Activated CD8-positive, alpha-beta T cell treated with anti-CD3 and anti-CD28 coated beads, Interleukin-2, amount 10 ng/mL, durations not matched to agents 7 days and 5 days (primary cell): ENCODE measurements at regions not wholly inside any gene's neighbourhood (a gene's known extent, or its start where the extent isn't known, plus 50 kb on each side); places are given as distances from the start of the nearest gene placed in this dataset.

Source experiments
- ATAC-seq: fragments of 150-1000 bp; cut with Tn5 transposase; one replicate; pipeline ENCODE4 v1.10.0; 2021; ENCODE audit warnings: moderate library complexity
- CTCF ChIA-PET: fragments of 350-600 bp; sonication (Branson Sonifier 250); formaldehyde crosslinking; loops from one replicate; lab custom pipeline; 2021; ENCODE audit warnings: antibody characterized with exemption; lab: Charles Lee
- POLR2A ChIA-PET: fragments of 350-600 bp; sonication (Branson Sonifier 250); formaldehyde crosslinking; loops from one replicate; lab custom pipeline; 2021; ENCODE audit warnings: antibody characterized with exemption; lab: Charles Lee
- DNase-seq: peaks from one replicate; pipeline ENCODE4 v3.0.0-alpha.2; 2020
- H3K27ac Mint-ChIP-seq: one replicate; pipeline ENCODE4 v1.8.0; 2021; ENCODE audit warnings: mild to moderate bottlenecking, mixed read lengths
- H3K27me3 Mint-ChIP-seq: one replicate; pipeline ENCODE4 v1.8.0; 2021; ENCODE audit warnings: low read depth, mixed read lengths
- H3K36me3 Mint-ChIP-seq: one replicate; pipeline ENCODE4 v1.8.0; 2021; ENCODE audit warnings: low read depth, mixed read lengths
- H3K4me1 Mint-ChIP-seq: one replicate; pipeline ENCODE4 v1.8.0; 2021; ENCODE audit warnings: low read depth, mixed read lengths
- H3K4me3 Mint-ChIP-seq: one replicate; pipeline ENCODE4 v1.8.0; 2021; ENCODE audit warnings: mild to moderate bottlenecking, mixed read lengths
- H3K9me3 Mint-ChIP-seq: one replicate; pipeline ENCODE4 v1.8.0; 2022; ENCODE audit warnings: mixed read lengths; ENCODE audit not compliant: insufficient read depth

DNA sequence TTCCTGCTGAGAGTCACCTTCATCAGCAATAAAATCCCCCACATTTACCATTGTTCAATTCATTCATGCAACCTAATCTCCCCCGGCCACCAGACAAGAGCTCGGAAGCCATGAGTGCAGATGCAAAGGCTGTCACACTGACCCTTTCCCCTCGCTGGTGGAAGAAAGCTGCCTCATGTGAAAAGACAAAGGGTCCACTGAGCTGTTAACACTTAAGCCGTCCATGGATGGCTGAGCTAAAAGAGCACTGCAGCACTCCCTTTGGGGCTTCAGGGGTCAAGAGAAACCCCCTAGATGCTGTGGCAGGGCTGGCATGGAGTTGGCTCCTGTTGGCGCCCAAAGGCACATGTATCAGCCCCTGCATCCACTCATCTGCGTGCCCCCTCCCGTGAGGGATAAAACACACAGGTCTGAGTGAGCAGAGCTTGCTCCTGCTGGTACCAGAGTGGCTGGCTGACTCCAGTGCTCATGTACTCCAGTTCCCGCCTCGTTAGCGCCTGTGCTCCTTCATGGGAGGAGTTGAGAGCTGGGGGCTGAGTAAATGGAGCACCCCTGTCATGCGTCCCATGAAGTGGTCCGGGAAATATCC lies 216.5 kb downstream of the PDHA2 start:
- Mint-ChIP-seq H3K27ac (no peak overlapping the region), H3K4me3 (no peak overlapping the region), H3K4me1 (no peaks in the 10 kb centered on the region), H3K9me3 (no peaks in the 10 kb centered on the region), H3K36me3 (no peaks in the 10 kb centered on the region), H3K27me3 (no peaks in the 10 kb centered on the region)
- CTCF ChIA-PET: no interaction called here
- POLR2A ChIA-PET: no interaction called here
- DNase-seq: no peak
- ATAC-seq: no peak

DNA sequence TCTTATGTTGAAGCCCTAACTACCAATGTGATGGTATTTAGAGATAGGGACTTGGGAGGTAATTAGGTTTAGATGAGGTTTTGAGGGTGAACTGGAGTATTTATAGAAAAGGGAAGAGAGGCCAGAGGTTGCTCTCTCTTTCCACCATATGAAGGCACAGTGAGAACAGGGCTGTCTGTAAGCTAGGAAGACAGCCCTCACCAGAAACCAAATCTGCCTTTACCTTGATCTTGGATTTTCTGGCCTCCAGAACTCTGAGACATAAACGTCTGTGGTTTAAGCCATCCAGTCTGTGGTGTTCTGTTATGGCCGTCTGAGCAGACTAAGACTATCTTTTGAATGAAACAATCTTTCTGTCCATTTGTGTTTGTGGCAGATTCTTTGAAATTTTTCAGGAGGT lies 223.7 kb downstream of the PDHA2 start:
- Mint-ChIP-seq H3K27me3 (no peaks in the 10 kb centered on the region), H3K4me1 (no peaks in the 10 kb centered on the region), H3K4me3 (no peak overlapping the region), H3K27ac (no peak overlapping the region), H3K36me3 (no peaks in the 10 kb centered on the region), H3K9me3 (no peaks in the 10 kb centered on the region)
- DNase-seq: no peak
- ChIA-PET POLR2A (no interaction called here), CTCF (no interaction called here)
- ATAC-seq: no peak

DNA sequence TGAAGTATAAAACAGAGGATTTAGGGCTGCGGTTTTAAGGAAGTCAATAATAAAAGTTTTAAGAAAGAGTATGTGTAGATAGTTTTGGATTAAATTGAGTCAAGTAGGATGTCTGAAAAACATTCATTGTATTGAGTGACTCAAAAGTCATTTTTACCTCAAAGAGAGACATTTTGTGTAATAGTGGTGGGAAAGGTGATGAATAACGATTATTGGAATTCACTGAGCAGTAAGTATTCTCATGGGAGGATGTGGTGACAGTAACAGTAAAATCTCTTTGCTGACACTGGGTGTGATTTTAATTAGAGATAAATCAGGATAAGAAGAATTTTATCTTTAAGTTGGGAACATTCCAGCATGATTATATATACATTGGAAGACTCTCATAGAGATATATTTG lies 233.6 kb downstream of the PDHA2 start:
- Mint-ChIP-seq H3K4me1 (no peaks in the 10 kb centered on the region), H3K9me3 (no peaks in the 10 kb centered on the region), H3K27ac (no peak overlapping the region), H3K27me3 (no peaks in the 10 kb centered on the region), H3K4me3 (no peak overlapping the region), H3K36me3 (no peaks in the 10 kb centered on the region)
- ChIA-PET CTCF (no interaction called here), POLR2A (no interaction called here)
- ATAC-seq (no peak), DNase-seq (no peak)

DNA sequence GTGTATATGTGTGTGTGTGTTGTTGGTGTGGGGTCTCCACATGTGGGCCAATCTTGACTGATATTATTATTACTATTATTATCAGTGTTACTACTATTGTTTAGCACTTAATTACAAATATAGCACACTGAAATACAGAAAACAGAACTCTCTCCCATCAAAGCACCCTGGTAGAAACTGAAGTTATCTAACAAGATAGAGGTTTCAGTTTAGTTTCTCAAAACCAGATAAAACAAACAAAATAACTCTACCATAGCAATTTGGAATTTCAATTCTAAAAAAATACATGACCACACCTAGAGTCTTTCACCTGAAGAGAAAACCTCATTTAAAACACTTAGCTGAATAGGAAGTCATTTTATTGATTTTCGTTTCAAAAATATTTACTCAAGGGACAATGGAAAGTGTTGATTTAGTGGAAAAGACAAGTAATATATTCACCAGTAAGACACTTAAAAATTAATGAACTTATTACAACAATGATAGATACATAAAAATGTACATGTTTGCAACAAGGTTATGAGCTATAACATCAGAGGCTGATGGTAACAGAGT lies 252.3 kb downstream of the PDHA2 start:
- Mint-ChIP-seq H3K4me3 (no peak overlapping the region), H3K27me3 (no peaks in the 10 kb centered on the region)
- no peak for ATAC-seq

DNA sequence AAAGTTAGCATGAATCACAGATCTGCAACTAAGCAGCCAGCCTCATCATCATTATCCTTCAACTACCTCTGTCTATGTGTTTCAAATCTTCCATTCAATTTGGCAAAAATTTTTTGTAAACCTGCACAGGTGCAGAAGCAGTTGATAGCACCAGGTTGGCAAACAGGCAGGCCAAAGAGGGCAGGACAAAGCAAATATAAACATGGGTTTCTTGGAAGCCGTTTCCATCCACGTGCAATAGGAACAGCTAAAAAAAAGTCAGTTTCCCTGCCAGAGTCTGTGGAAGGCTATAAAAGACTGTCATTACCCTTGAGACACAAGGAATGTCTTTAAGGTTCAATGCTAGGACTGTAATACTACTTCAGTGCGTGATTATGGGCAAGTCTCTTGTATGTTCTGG lies 253.2 kb downstream of the PDHA2 start:
- Mint-ChIP-seq H3K27me3 (no peaks in the 10 kb centered on the region), H3K9me3 (no peaks in the 10 kb centered on the region), H3K36me3 (no peaks in the 10 kb centered on the region), H3K4me1 (no peaks in the 10 kb centered on the region), H3K4me3 (no peak overlapping the region), H3K27ac (no peak overlapping the region)
- ATAC-seq: no peak
- POLR2A ChIA-PET: no interaction called here
- CTCF ChIA-PET: no interaction called here
- no peak for DNase-seq

More for the DNA sequence above, 252.3 kb downstream of the PDHA2 start:
- no peak for DNase-seq
- ChIA-PET CTCF (no interaction called here), POLR2A (no interaction called here)
- Mint-ChIP-seq H3K27ac (no peak overlapping the region), H3K9me3 (no peaks in the 10 kb centered on the region), H3K4me1 (no peaks in the 10 kb centered on the region), H3K36me3 (no peaks in the 10 kb centered on the region)

DNA sequence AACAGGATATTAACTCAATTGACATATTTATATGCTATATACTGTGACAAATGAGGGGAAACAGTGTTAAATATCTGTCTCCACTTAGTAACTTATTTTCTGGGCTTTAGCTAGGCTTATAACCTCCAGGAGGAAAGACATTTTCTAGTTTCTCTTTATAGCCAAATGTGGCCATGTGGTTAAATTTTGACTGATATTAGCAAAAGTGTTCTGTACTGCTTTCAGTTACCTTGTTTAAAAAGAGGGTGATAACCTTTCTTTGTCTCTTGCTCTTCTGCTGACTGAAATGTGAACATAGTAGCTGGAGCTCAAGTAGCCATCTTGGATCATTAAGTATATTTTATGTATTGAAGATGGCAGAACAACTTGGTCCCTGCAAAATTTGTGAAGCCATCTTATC lies 253.7 kb downstream of the PDHA2 start:
- H3K36me3 Mint-ChIP-seq: no peaks in the 10 kb centered on the region
- CTCF ChIA-PET: no interaction called here
- DNase-seq (no peak), ATAC-seq (no peak)
- no peak overlapping the region for H3K4me3 Mint-ChIP-seq
- POLR2A ChIA-PET: no interaction called here
- H3K9me3 Mint-ChIP-seq: no peaks in the 10 kb centered on the region
- no peaks in the 10 kb centered on the region for H3K27me3 Mint-ChIP-seq
- H3K27ac Mint-ChIP-seq: no peak overlapping the region
- H3K4me1 Mint-ChIP-seq: no peaks in the 10 kb centered on the region

DNA sequence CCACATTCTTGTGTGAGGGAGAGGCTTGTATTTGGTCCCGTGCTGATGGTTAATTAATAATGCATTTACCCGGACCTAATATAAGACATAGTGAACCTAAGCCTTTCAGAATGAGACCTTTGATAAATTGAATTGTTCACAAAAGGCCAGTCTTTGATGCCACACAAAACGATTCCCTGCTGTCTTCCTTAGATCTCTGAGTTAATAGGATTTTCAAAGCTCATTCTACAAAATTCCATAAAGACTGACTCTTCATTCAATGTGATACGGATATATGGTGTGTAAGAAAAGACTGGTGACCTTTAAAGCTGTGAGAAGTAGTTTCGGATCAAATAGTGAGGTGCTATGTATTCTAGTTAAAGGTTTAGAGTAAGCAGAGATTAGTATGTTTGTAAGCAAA lies 254.3 kb downstream of the PDHA2 start:
- Mint-ChIP-seq H3K27ac (no peak overlapping the region), H3K36me3 (no peaks in the 10 kb centered on the region), H3K4me1 (no peaks in the 10 kb centered on the region), H3K9me3 (no peaks in the 10 kb centered on the region), H3K27me3 (no peaks in the 10 kb centered on the region), H3K4me3 (no peak overlapping the region)
- no peak for ATAC-seq
- ChIA-PET POLR2A (no interaction called here), CTCF (no interaction called here)
- DNase-seq: no peak

DNA sequence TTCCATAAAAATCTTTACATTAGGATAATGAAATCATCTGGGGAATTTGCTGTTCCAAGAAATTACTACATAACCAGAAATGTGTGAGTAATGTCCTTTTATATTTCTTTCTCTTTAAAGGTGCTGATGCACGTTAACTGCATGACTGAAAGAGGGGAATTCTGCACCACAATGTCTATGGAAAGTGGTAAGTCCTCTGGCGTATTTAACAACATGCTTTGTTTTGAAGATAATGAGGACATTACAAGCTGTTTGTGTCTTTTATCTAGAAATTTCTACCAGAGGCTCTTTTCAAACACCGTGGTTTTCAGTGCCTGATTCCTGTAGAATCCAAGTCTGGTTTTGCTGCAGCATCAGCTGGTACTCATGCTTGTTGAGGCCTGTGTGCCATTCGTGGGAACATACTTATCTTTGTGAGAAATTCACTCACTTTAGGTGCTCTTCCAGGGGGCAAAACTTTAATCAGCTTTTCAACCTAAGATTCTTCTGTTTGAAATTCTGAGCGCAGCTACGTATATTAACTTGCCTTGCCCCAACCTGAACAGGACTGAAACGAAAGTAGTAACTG lies 257.2 kb downstream of the PDHA2 start:
- CTCF ChIA-PET: no interaction called here
- no peaks in the 10 kb centered on the region for H3K27me3 Mint-ChIP-seq
- ATAC-seq: no peak
- H3K9me3 Mint-ChIP-seq: no peaks in the 10 kb centered on the region
- no peak overlapping the region for H3K4me3 Mint-ChIP-seq
- no peak for DNase-seq
- H3K36me3 Mint-ChIP-seq: no peaks in the 10 kb centered on the region
- POLR2A ChIA-PET: no interaction called here
- no peaks in the 10 kb centered on the region for H3K4me1 Mint-ChIP-seq
- no peak overlapping the region for H3K27ac Mint-ChIP-seq

DNA sequence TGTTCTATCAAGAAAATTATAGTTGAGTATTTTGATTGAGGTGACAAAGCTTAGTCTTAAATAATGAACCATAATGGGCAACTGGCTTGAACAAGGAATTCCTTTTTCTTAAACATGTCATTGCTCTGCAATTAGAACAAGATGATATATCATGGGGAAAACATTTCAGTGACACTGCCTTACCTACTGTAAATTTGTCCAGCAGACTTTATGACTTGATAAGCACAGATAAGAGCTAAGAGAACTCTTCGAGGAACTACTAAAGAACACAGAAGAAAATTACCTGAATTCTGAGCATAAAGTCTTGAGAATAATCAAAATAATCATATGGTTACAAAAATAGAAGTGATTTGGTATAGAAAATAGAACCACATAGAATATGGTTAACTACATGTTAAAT lies 257.8 kb downstream of the PDHA2 start:
- POLR2A ChIA-PET: no interaction called here
- H3K27ac Mint-ChIP-seq: no peak overlapping the region
- no peaks in the 10 kb centered on the region for H3K27me3 Mint-ChIP-seq
- no peaks in the 10 kb centered on the region for H3K36me3 Mint-ChIP-seq
- no peak overlapping the region for H3K4me3 Mint-ChIP-seq
- H3K4me1 Mint-ChIP-seq: no peaks in the 10 kb centered on the region
- CTCF ChIA-PET: no interaction called here
- ATAC-seq (no peak), DNase-seq (no peak)
- no peaks in the 10 kb centered on the region for H3K9me3 Mint-ChIP-seq

DNA sequence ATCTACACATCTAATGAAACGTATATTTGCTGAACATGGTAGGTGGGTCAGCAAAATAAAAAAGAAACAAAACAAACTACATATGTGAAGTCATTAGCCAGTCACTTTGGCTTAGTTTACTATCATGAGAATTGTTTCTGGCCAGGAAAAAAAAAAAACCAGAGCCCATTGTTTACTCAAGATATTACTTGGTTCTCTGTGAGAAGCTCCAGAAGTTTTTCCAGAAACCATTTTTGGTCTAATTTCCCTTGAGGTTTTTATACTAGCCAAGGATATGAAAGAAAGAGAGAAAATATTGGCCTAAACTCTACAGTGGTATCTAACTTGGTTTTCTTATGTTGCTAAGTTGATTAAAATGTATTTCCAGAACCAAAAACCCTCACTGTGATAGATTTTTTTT lies 259.1 kb downstream of the PDHA2 start:
- H3K27me3 Mint-ChIP-seq: no peaks in the 10 kb centered on the region
- no peak overlapping the region for H3K4me3 Mint-ChIP-seq
- no peaks in the 10 kb centered on the region for H3K36me3 Mint-ChIP-seq
- no peaks in the 10 kb centered on the region for H3K4me1 Mint-ChIP-seq
- DNase-seq: no peak
- ChIA-PET POLR2A (no interaction called here), CTCF (no interaction called here)
- no peak overlapping the region for H3K27ac Mint-ChIP-seq
- no peaks in the 10 kb centered on the region for H3K9me3 Mint-ChIP-seq
- ATAC-seq: no peak

DNA sequence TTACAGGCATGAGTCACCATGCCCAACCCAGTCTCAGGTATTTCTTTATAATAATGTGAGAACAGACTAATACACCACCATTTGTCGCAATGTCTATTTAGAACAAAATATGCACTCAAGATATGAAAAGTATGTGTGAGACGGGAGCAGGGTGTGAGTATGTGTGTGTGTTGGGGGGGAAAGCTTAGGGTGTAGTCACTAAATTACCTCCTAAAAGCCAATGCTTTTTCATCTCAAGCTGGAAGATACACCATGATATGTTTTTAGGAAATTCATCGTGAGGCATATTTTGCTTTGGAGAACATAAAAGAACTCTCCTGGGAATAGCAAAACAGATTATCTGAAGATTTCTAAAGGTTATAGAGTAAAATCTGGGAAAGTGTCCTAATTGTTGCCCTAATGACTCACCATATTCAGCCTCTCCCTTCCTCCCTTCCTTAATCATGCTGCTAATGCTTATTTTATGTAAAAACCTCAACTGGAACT lies 262.7 kb downstream of the PDHA2 start:
- ChIA-PET POLR2A (no interaction called here), CTCF (no interaction called here)
- Mint-ChIP-seq H3K4me3 (no peak overlapping the region), H3K27me3 (no peaks in the 10 kb centered on the region), H3K4me1 (no peaks in the 10 kb centered on the region), H3K27ac (no peak overlapping the region), H3K36me3 (no peaks in the 10 kb centered on the region), H3K9me3 (no peaks in the 10 kb centered on the region)
- ATAC-seq: no peak
- no peak for DNase-seq

DNA sequence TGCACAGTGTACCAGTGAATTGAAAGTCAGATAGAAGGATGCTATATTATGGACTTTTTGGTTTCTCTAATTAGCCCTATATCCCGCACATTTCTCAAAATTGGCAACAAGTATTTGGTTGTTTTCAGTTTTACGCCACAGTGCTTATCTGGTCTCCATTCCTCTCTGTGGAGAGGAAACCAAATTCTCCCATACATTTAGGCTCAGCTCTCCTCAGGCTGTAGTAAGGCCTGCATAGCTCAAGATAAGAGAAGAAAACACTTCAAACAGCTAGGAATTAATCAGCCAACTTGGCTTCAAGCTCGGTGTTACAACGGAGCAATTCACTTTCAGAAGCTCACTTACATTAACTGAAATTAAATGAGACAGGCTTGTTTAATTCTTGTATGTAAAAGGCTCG lies 263.2 kb downstream of the PDHA2 start:
- Mint-ChIP-seq H3K27me3 (no peaks in the 10 kb centered on the region), H3K9me3 (no peaks in the 10 kb centered on the region), H3K27ac (no peak overlapping the region), H3K4me1 (no peaks in the 10 kb centered on the region), H3K4me3 (no peak overlapping the region), H3K36me3 (no peaks in the 10 kb centered on the region)
- ChIA-PET CTCF (no interaction called here), POLR2A (no interaction called here)
- ATAC-seq (no peak), DNase-seq (no peak)

DNA sequence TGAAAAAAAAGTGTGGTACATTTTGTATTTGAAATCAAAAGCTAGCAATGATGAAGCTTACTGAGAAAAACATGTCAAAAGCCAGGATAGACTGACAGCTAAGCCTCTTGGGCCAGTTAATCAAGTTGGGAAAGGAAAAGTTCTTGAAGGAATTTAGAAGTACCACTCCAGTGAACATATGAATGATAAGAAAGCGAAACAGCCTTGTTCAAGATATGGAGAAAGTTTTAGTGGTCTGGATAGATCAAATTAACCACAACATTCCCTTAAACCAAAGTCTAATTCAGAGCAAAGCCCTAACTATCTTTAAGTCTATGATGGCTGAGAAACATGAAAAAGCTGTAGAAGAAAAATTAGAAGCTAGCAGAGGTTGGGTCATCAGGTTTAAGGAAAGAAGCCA lies 268.3 kb downstream of the PDHA2 start:
- Mint-ChIP-seq H3K4me3 (no peak overlapping the region), H3K4me1 (no peaks in the 10 kb centered on the region), H3K27ac (no peak overlapping the region), H3K36me3 (no peaks in the 10 kb centered on the region), H3K27me3 (no peaks in the 10 kb centered on the region), H3K9me3 (peaks cover 5% of the 10 kb centered on the region)
- CTCF ChIA-PET: no interaction called here
- DNase-seq (no peak), ATAC-seq (no peak)
- POLR2A ChIA-PET: no interaction called here
